ENCODE measurements at regions not wholly inside any gene's neighbourhood (a gene's known extent, or its start where the extent isn't known, plus 50 kb on each side); places are given as distances from the start of the nearest gene placed in this dataset.

DNA sequence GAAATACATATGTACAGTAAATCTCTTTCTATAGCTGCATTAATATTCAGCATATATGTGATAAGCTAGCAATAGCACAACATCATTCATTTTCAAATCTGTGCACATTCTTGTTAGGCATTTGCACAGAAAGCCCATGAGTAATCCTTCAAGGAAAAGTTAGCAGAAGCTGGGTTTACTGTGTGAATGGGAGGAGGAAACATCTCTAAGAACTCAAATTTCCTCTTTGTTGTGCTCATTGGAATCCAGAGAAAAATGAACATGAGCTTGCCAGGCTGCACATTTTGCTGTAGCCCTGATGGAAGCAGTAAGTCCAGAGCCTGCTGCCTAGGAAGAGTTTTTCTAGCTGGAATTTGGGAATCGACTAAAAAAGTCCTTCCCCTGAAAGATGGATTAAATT lies 214.2 kb upstream of the FOXD3 start:
- POLR2A ChIA-PET = no interaction called here
- CTCF ChIA-PET = interaction anchor here (1.5 kb wide), 1 partner anchor 10 kb away, joined by 3 read pairs; no protein-coding TSS in a partner anchor

DNA sequence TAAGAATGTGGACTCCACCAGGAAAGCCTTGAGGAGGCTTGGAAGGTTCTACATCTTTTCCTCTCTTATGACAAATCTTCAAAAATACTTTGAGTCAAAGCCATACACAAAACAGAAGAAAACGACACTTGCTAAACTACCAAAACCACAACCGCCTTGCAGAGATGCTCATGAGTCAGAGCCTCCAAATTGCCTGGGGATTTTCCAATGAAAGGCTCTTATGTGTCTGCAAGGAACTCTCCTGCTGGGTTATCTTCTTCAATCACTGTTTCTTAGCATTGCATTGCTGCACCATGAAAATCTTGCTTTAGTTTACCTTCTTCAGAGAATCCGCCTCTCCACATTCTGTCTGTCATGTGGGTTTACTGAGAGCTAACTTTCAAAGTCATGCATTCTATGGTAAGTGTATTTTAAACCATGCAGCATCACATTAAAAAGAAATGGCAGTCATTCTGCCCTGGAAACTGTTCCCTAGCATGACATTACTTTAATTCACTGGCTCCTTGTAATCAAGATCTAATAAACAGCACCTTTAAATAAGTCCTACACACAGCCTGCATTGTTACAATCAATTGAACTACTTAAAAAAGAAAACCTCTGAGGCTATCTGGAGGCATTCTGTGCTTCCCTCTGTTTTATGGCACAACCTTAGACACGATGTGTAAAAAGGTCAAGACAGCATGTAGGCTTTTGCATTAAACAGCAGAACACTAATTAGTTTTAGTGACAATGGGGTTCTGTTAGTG lies 210.0 kb upstream of the FOXD3 start:
- ChIA-PET CTCF (no interaction called here), POLR2A (no interaction called here)

DNA sequence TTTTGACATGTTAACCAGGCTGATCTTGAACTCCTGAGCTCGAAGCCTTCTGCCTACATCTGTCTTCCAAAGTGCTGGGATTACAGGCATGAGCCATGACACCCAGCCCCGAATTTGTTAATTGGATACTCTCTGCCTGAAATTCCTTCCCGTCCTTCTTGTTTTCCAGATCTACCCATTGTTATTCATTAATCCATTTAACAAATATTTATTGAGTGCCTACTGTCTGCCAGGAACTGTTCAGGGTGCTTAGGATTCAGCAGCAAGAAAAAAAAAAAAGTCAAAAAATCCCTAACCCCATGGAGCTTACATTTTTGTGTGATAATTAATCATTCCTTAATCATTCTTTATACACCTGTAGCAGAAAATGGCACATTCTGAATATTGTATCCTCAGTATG lies 206.8 kb upstream of the FOXD3 start:
- POLR2A ChIA-PET = no interaction called here

DNA sequence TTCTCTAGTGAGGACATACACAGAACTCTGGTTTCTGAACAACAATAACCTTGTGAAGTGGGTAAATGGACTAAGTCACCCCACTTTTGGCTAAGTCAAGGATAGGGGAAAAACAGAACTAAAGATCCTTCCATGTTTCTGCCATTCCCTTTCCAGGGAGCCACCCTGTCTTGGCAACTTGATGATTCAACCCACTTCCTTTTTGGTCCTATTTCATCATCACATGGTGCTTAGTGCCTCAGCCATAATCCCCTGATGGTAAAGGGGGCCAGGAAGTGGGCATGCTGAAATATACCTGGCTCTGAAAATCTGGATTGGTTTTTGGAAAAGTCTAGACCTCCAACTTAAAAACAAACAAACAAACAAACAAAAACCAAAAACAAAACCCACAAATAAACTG lies 206.4 kb upstream of the FOXD3 start:
- CTCF ChIA-PET = no interaction called here
- POLR2A ChIA-PET = no interaction called here

More for the DNA sequence above, 206.8 kb upstream of the FOXD3 start:
- CTCF ChIA-PET = no interaction called here

DNA sequence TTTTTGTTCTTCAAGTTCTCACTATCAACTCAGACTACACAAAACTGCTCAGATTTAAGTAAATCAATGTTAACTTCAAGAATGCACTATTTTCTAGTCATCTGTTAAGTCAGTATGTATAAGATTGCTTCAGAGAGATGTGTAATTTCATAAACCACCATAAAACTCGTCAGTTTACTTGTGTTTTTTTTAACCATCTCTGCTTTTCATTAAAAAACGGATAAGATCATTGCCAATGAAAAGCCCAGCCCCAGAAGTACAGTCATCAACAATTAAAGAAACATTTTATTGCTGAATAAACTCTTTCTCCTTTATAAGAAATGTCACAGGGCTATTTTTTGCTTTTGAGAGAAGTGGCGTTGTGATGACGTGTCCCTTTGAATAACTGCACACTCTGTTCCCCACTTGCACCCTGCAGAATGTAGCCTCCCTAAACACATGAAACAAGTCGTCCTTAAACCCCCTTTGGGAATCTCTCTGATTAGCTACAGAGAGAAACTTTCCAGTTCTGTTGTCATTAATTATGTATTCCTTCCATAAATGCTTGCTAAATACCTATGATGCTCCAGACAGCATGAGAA lies 202.7 kb upstream of the FOXD3 start:
- CTCF ChIA-PET = no interaction called here
- POLR2A ChIA-PET = no interaction called here

DNA sequence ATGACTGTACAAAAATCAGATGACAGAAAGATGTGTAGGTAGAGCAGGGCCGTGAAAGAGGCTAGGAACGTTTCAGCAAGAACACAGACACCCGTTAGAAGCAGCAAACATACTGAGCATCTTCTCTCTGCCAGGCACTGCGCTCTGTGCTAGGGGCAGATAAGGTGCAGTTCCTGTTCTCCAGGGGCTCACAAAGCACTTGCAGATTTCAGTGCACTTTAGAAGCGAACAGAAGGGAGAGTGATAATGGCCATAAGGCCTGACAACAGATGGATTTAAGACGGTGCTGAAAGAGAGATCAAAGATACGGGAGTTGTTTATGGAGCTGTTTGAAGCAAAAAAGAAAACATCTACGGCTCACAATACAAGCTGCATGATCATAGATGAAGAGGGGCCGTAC lies 200.3 kb upstream of the FOXD3 start:
- POLR2A ChIA-PET = no interaction called here
- CTCF ChIA-PET = no interaction called here

DNA sequence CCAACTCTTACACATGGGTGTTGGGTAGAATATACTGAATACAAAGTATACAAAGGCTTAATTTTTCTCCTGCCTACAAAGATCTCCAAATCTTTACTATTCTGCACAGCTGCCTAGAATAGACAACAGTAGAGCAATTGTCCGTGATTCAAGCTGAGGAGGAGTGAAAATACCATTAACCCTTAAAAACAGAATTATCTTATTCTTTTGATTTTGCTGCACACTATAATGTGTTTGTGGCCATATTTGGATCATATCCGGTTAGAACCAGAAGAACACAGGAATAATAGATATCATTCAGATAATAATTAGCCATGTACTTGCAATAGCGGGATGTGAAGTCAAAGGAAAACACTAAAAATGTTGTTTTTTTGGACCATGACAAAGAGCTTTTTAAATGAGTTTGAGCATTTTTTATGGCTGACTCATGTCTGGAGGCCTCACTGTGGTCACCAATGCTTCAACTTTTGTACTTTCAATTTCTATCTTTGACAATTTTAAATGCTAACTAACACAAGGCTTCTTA lies 197.6 kb upstream of the FOXD3 start:
- CTCF ChIA-PET = no interaction called here

DNA sequence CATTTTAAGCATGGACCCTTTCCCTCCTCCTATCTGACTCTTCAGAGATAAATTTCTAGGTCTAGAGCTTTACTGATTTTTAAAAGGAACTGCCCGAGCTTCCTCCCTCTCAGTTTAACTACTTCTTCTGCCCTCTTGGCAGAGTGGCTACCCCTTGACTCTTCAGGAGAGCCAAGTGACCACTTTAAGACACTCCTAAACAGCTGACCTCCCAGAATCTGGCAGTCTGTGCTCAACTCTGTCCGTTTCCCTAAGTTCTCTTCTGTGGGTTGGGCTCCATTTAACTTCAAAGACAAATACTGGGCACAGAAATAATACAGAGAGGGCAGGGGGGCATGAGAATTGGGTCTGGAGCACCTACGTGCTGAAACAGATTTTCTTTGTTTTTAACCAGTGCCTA lies 196.3 kb upstream of the FOXD3 start:
- ChIA-PET CTCF (no interaction called here), POLR2A (no interaction called here)

More for the DNA sequence above, 197.6 kb upstream of the FOXD3 start:
- POLR2A ChIA-PET = no interaction called here

DNA sequence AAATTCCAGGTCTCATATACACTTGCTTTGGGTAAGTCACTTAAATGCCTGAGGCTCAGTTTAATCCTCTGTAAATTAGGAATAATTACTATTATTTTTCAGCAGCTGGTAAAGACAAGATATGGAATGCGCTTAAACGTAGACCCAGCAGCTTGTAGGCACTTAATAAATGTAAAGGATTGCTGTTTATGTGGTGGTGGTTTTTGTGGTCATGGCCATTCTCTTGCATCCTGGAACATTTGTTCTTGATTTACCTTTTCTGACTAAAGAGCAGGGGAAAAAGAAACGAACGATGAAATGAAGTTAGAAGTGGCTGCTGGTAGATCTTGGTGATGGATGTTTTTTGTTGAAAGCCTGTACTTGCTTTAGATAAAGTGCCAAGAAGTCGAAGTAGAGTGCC lies 195.0 kb upstream of the FOXD3 start:
- ChIA-PET CTCF (no interaction called here), POLR2A (no interaction called here)

DNA sequence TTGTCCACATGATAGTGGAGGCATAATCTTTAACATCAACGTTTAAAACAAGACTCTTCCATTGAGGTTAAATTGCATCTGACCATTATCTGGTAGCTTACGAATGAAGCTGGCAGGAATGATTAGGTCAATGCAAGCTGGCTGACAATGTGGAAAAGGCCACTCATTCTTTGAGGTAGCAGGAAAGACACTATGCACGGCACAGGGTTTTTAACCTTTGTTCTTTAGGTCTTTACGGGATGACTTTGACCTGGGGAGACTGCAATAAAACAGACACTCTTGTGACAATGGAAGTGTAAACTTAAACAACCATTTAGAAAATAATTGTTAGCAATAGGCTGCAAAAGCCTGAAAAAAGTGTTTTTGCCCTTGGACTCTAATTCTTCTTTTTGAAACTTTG lies 193.8 kb upstream of the FOXD3 start:
- ChIA-PET POLR2A (no interaction called here), CTCF (no interaction called here)

DNA sequence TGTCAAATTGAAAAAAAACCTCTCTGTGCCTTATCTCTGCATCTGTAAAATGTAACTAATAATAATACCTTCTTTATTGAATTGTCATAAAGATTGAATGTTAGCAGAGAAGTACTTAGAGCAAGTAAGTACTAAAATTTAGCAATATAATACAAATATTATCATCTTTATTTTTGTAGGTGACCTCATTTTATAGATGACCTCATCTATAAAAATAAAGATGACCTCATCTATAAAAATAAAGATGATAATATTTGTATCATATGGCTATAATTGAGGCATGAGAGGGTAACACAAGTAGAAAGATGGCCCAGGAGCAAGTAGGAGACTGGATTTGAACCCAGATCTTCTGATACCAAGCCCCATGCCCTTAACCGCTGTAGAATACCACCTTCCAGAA lies 193.2 kb upstream of the FOXD3 start:
- ChIA-PET CTCF (no interaction called here), POLR2A (no interaction called here)

DNA sequence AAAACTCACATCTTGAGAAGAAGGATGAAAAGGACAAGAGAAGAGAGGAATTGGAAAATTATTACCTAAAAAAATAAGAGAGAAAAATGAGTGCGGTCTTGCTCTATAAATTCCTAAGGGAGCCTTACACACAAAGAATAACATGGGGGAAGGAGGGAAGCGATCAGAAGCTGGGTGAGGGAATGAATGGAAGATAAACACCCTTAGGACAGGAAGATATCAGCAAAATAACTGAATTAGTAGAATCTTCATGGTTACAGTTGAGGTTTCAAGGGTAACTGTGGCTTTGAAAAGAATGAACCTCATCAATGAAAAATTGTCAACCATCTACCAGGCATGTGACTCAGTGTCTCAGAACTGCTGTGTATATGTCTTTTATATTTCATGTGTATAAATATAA lies 192.5 kb upstream of the FOXD3 start:
- ChIA-PET POLR2A (no interaction called here), CTCF (no interaction called here)

DNA sequence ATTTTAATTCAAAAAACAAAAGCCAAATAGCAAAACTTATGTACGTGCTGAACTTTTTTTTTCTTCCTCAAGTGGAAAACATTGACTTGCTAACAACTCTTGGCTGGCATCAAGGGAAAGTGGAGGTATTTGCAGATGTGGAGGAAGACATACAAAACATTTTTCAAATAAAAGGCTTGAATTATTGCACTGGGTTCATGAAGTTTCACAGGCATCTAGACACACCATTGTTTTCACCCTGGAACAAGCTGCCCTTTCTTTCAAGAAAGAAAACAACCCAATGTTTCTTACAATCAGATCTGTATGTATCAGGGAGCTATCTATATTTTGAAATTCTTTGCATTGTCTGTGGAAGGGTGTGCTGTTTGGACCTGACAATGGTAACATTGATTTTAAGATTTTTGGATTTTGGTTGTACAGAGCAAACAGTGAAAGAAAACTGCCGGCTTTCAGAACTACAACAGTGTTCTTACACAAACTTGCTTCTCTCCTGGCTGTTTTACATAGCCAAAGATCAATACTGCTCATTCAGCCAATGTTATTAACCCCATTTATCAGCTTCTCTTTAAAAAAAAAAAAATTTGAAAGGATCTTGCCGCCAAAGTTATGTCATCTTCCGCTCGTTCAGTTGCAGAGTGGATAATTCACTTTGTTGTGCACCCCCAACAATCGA lies 187.7 kb upstream of the FOXD3 start:
- POLR2A ChIA-PET = no interaction called here
- CTCF ChIA-PET = no interaction called here

DNA sequence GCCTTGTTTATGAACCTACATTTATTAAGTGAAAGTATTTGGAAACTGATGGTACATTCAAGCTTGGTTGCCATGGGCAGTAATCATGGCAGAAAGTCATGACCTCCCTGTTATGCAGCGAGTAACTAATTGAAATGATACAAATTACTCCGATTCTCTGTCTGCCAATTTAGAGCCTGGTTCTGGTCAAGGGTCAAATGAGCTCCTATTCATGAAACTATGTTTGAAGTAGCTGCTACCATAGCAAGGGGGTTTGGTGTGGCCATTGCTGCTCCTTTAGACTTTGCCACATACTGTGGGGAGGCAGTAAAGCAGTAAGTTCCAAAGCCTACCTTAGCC lies 187.2 kb upstream of the FOXD3 start:
- POLR2A ChIA-PET = no interaction called here
- CTCF ChIA-PET = no interaction called here

DNA sequence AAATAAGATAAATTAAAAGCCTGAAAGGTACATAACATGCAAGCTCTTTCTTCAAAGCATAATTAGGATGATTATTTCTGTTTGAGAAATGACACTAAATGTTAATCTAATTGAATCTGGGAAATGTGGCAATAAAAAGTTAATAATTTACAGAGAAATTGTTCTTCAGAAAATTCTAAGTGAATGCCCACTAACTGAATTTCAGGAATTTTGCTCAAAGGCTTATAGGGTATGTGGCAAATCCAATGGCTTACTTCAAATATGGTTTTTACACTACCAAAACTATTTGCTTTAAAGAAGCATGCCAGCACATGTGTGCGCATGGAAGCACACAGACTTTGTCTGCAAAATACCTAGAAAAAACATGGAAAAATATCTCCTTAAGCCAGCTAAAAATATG lies 186.6 kb upstream of the FOXD3 start:
- POLR2A ChIA-PET = no interaction called here
- CTCF ChIA-PET = no interaction called here

DNA sequence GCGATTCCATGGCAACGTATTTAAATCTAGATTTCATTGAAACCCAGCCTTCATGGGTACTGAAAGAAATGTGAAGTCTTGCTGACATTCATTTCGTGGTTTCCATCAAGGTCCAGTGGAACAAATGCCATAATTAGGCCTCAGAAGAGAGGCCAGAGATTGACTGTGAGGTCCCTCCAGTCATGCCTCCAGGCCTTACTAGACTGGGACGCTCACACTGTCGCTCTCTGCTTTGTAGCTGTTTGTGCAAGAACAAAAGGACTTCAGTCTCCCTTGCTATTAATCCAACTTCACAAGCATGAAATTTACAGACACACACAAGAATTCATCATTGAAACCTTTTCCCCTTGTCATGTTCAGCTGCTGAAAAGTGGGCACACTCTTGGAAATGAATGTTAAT lies 180.4 kb upstream of the FOXD3 start:
- POLR2A ChIA-PET = no interaction called here
- CTCF ChIA-PET = no interaction called here

DNA sequence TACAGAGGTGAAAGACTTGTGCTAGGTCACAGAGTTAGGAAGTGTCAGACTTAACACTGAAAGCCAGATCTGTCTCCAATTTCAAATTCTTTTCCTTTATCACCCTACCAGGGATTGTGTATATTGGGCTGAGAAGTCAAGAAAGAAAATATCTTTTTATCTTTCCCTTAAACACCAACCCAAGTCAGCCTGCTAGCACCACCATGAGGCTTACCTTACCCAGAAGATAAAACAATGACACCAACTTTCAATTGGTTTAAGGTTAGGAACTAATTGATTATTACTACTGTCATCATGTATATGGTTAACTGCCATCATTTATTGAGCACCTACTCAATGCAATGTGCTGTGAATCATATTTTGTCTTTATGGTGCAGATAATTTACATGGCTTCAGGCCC lies 178.9 kb upstream of the FOXD3 start:
- CTCF ChIA-PET = no interaction called here

DNA sequence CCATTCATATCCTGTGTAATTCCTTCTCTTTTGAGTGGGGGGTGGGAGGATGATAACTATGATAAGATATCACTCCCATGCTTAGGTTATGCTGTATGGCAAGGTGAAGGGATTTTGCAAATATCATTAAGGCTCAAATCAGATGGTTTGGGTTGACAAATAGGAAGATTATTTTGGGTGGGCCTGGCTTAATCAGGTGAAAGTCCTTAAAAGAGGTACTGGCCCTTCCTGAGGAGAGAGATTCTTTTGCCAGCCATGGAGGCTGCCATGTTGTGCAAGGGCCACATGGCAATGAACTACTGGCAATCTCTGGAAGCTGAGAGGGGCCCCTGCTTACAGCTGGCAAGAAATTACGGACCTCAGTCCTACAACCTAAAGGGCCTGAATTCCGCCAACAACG lies 174.6 kb upstream of the FOXD3 start:
- POLR2A ChIA-PET = no interaction called here

More for the DNA sequence above, 178.9 kb upstream of the FOXD3 start:
- POLR2A ChIA-PET = no interaction called here

DNA sequence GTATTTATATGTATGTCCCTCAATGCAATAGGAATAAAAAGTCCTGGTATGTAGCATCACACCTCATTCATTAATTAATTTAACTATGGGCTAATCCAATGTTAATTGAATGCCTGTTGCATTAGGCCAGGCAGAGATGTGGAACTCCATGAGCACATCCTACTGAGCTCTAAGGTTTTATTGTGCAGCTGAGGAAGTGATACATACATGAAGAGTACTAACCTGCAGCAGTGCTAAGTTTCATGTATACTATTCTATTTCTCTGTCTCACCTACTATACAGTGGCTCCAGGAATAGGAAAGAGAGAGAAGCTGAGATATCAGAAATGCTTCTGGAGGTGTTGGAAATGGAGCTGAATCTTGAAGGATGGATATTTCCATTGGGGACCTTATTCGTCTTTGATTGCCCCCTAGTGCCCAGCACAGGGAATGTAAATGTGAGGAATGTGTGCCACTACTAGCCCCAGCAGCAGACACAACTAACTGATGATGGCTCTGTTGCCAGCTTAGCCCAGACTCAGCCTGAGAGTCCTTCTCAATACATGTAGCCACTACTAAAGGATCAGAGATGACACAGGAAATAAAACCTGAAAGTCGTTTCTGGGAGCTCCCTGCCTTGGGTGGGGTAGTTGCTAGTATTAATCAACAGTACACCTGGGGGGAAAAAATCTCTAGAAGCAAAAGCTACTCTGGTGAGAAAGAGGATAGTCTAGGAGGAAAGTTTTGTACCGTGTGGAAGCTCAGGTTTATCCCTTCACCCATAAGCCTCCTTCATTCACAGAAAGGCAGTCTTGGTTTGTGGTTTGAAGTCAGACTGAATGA lies 173.3 kb upstream of the FOXD3 start:
- POLR2A ChIA-PET = no interaction called here
- CTCF ChIA-PET = no interaction called here

More for the DNA sequence above, 174.6 kb upstream of the FOXD3 start:
- CTCF ChIA-PET = interaction anchor here (0.5 kb wide), 1 partner anchor 164 kb away, joined by 3 read pairs; no protein-coding TSS in a partner anchor

DNA sequence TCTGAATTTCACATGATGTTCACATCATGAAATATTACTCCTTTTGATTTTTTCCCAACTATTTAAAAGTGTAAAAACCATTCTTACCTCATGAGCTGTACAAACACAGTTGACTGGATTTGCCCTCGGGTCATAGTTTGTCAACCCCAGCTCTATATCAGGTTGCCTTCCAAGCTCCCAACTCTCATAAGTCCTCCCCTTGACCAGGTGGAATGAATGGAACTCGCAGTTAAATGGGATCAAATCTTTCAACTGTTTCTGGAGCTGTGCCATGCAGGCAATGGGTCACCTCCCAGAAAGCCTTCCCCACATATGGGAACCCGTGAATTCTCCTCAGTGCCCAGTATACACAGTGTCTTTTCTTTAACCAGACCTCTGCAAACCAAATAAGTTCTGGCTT lies 169.8 kb upstream of the FOXD3 start:
- ChIA-PET POLR2A (no interaction called here), CTCF (no interaction called here)

DNA sequence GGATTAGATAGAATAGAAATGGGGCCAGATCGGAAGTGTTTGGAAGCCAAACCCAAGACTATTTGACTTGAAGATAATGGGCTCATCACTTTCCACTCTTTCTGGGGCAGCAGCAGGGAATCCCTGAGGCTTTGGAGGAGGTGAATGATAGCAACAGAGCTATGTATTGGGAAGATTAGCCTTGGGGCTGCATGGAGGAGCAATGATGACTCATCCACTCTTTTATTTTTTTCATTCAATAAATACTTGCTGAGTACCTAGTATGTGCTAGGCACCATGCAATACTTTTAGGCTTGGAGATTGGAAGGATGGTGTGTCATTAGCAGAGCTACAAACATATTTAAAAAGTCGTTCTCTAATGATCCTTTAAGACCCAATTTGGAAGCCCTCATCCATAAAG lies 166.9 kb upstream of the FOXD3 start:
- POLR2A ChIA-PET = interaction anchor here (0.7 kb wide), 1 partner anchor 10 kb away, joined by 3 read pairs; no protein-coding TSS in a partner anchor

More for the DNA sequence above, 166.9 kb upstream of the FOXD3 start:
- CTCF ChIA-PET = no interaction called here
